HG03354 (cell line): ENCODE measurements at regions not wholly inside any gene's neighbourhood (a gene's known extent, or its start where the extent isn't known, plus 50 kb on each side); places are given as distances from the start of the nearest gene placed in this dataset.

ENCODE experiments used
- ATAC-seq: cut with Tn5 transposase; IDR thresholded peaks from one replicate; pipeline ENCODE4 v1.9.1; 2021; ENCODE audit warnings: mild to moderate bottlenecking; ENCODE audit not compliant: unreplicated experiment, poor library complexity, severe bottlenecking

DNA sequence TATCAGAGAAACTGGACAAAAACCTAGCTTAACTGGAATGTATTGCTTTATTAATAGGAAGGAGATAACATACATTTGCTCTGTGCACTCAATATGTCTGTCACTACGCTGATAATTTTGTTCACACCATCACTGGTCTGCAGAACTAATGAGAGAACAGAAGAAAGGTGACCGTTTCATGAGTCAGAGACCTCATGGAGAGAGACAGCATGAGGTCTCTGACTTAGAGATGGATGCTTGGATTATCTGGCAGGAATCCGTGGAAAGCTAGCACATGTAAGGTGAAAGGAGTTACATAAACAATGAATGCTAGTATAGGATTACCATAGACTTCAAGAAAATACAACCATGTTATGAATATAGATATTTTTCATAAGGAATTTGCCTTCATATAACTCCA lies 947.3 kb downstream of the IPMK start:
- ATAC-seq = no peak

DNA sequence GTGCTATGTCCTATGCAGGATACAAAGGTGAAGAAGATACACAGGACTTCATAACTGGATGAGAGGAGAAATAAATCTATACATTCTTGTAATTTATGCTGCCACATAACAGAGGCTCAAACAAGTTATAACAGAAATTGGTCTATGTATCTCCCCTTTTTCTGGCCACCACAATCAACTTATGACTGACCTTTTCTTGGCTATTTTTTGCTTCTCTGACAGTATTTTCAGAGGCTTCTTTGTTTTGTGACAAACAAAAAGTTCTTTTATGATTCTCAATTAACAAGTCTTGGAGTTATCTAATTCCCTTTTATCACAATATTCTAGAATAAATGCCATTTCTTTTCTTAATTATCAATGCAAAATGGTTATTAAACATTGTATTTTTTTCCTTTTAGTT lies 953.0 kb upstream of the ZWINT start:
- ATAC-seq = no peak

DNA sequence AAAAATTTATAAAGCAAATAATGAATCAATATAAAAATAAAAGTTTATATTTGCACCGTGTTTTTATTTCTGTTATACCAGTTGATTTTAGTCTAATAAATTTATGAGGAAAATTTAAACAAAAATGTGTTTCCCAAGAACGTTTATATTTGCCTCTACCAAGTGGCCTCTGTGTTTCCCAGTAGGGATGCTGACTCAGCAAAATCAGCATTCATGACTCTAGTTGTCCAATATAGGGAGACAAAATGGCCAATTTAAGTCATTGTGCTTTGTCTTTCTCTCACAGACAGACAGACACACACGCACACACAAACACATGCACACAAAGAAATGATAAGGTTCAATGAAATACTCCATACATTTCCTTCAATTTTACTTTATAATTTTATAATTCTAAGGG lies 942.5 kb upstream of the ZWINT start:
- ATAC-seq = no peak

DNA sequence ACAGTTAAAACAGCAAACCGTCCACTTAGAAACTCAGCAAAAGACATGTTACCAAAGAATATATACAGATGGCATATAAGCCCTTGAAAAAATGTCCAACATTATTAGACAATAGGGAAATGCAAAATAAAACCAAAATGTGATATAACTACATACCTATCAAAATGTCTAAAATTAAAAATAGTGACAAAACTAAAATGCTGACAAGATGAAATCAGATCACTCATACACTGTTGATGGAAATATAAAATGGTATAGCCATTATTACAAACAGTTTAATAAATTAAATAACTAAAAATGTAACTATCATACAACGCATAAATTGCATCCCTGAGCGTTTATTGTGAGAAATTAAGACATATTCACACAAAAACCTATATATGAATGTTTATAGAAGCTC lies 939.7 kb upstream of the ZWINT start:
- ATAC-seq = no peak

DNA sequence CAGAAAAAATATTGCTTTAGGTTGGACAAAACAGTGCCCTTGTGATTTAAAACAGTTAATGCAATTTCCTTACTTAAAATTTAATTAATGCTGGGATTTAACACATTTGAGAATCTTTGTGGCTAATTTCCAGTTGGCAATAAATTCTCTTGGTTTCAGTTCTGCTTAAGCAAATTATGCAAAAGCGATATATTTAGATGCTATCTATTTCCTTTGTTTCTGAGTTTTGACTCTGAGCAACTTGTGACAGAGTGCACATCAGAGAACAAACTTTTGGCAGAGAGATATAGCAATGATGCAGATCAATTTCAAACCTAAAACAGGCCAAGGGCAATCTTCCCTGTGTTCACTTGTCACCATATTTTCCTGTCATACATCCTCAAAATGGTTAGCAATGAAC lies 933.6 kb upstream of the ZWINT start:
- no peak for ATAC-seq

DNA sequence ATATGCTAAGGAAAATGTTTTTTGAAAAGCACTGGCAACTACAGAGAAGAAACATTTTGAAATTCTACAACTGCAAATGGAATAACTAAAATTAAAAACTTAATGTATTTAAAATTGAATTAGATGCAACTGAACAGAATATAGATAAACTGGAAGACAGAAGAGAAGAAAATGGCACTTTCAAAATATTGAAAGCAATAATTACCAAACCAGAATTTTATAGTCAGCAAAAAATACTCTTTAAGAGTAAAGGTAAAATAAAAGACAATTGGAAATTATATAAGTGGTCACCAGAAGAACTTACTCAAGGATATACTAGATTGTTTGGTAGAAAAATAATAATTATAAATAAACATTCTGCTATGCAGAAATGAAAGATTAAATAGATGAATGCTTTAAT lies 927.7 kb upstream of the ZWINT start:
- no peak for ATAC-seq

DNA sequence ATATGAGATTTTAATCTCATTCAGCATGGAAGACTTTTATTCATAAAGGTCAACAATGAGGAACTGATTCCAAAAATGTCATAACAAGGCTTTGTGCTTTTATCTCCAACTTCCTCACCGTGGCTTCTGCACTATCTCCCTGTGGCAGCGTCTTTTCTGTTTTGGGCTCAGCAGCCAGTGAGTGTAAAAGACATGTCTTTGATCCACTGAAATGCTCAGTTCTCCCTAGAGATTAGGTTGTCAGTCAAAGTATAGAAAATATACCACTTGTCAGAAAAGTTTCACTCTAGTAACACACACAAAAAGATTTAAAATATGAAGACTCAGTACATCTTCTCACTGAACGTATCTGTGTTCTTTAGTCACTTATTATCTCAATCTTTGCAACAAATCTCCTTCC lies 901.8 kb upstream of the ZWINT start:
- ATAC-seq = no peak

DNA sequence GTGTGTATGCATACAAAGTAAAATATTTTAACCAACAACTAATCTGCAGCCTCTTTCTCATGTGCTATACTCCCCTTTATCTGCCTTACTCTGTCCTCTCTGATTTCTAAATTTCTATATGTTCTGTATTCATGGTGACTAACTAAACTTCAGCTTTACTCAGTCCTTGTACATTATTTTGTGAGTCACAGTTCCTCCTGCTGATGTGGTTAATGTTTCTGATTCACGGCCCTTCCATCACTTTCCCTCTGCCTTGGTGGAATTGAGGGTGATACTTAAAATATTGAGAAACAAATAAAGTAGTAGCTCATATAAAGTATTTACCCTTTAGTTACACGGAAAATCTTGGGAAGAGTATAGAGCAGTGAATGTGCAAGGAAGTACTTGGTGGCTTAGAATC lies 899.1 kb upstream of the ZWINT start:
- no peak for ATAC-seq

DNA sequence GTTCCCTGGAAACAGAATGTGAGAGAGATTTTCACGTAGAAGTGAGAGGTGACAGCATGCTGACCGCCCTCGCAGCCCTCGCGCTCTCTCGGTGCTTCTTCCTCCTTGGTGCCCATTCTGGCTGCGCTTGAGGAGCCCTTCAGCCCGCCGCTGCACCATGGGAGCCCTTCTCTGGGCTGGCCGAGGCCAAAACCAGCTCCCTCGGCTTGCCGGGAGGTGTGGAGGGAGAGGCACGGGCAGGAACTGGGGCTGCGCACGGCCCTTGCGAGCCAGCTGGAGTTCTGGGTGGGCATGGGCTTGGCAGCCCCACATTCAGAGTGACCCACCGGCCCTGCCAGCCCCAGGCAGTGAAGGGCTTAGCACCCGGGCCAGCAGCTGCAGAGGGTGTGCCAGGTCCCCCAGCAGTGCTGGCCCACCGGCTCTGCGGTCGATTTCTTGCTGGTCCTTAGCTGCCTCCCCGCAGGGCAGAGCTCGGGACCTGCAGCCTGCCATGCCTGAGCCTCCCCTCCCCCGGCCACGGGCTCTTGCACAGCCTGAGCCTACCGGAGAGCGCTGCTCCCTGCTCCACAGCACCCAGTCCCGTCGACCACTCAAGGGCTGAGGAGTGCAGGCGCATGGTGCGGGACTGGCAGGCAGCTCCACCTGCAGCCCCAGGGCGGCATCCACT lies 888.7 kb upstream of the ZWINT start:
- ATAC-seq = no peak

DNA sequence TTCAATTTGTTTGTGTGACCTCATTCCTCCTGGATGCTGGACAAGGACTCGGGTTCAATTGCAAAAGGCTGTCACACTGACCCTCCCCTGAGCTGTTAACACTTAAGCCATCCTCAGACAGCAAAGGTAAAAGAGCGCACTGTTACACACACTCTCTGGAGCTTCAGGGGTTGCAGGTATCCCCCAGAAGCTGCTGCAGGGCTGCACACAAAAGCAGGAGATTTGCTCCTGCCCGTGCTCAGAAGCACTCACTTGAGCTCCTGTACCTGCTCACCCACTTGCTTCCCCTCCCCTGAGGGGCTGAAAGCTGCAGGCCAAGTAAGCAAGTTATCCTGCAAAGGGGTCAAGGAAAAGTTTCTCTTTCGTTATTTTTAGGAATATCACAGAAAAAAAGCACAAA lies 886.2 kb upstream of the ZWINT start:
- no peak for ATAC-seq

DNA sequence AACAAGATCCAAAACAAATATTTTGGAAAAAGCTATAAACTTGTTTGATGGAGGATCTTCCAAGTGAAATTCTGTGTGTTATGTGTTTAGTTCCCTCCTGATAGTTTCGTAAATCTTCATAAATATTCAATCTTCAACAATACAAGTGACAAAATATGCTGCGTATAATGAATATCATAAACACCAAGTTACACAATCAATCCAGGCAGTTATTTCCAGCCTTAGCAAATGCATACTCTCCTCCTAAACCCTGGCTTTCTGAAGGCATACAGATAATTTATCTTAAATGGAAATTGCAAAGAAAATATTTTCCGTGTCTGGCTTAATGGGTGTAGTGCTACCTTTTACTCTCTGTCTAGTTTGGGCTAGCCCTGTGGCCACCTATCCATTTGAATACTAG lies 864.9 kb upstream of the ZWINT start:
- no peak for ATAC-seq

DNA sequence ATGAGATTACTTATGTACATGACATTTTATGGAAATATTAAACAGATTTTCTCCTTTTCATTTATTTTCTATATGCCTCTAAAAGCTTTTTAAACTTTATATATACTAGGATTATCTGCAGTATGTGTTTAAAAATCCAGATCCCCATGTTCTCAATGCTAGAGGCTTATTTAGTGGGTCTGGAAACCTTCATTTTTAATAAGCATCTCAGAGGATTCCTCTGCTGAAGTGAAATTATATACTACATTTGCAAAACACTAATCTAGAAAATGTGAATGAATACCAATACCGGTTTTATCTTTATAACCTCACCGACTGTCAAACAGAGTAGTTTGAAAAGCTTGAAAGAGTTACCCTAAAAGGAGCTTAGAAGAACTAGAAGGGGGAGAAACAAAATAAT lies 863.8 kb upstream of the ZWINT start:
- ATAC-seq = no peak

DNA sequence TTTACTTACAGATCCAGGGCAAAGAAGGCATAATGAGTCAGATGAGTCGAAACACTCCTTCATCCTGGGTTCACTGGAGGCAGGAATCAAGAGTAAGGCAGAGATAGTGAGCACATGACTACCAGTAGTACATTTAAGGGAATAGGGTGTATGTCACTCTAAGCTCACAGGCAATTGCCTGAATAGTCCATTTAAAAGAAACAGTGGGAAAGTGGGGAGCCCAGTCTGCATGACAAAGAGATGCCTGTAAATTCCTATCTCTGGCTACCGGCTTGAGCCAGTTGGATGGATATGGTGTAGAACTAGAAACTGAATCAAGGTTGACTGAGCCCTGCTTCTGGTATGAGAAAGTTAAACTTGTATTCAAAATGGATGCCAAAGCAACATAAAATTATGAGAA lies 861.5 kb upstream of the ZWINT start:
- ATAC-seq = no peak

DNA sequence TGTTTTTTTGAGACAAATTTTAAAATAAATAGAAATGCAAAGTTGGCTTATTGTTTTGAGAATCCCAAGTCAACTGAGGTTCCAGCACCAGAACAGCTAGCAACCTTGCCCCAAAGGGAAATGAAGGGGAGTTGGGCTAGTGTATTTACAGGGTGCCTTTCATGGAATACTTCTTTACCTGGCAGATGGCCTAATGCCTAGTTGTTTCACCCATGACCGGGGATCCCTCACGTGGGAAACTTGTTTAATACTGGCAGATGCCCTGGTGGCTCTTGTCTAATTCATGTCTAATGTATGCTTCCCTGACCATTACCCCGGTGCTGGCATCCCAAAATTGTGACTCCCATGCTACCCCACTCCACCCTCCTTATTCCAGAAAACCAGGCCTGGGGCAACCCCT lies 861.1 kb upstream of the ZWINT start:
- ATAC-seq = no peak

DNA sequence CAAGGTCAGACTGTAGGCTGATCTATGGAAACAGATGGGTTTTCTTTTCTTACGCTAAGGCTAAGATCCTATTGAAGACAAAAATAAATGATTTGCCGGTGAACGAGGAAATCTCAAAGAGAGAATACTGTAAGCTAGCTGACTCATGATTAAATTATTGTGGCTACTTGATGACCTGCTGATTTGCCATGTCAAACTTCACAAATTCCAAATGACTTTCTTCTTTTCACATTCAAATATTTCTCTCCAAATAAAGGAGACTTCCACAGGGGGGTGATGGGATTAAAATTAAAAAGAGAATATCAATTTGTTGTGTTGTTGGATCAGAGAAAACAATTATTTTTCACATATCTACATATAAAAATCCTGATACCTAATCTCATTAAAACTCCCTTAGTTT lies 860.6 kb upstream of the ZWINT start:
- ATAC-seq = no peak

DNA sequence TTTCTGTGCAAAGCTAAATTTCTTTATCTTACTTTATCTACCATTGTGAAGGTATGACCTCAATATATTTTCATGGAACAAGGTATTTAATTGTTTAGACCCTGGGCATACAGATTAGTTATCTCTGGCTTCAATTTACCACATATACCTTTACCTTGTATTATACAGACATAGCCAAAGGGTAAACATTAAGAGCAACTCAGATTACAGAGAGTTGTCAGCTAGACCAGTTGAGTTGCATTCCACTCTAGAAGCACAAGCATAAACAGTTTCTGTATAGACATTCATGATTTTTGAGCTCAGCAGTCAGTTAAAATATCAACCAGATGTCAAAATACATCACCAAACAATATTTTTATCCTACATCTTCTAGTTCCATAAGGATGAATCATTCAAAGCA lies 857.3 kb upstream of the ZWINT start:
- ATAC-seq = no peak

DNA sequence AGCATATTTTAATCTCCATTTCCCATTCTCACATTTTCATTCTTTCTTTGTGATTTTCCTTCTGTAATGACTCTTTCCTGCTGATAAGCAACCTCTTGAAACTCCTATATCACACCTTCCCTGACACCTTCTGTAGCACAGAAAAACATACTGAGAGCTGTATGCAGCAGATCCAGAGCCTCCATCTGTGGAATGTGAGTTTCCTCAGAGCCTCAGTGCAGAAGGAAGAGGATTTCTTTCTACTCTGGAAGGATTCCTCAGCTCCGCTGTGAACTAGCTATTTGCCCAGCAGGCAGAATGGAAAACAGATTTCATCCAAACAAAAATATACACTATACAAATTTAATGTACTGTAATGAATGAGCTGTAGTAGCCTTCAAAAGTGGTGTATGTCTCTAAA lies 841.3 kb upstream of the ZWINT start:
- no peak for ATAC-seq

DNA sequence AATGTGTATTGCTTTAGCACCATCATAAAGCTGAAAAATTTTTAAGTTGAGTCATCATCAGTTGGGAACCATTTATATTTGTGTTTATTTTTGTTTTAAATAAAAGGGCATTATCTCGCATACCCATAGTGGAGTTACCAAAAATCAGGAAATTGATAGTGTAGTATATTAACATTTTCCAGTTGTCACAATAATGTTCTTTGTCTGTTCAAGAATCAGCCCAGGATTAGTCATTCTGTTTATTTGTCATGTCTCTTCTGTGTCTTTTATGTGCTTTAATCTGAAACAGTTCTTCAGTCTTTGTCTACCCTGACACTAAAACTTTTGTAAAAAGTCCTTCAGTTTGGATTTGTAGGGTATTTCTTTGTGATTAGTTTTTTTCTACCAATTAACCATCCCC lies 827.8 kb upstream of the ZWINT start:
- ATAC-seq = no peak

DNA sequence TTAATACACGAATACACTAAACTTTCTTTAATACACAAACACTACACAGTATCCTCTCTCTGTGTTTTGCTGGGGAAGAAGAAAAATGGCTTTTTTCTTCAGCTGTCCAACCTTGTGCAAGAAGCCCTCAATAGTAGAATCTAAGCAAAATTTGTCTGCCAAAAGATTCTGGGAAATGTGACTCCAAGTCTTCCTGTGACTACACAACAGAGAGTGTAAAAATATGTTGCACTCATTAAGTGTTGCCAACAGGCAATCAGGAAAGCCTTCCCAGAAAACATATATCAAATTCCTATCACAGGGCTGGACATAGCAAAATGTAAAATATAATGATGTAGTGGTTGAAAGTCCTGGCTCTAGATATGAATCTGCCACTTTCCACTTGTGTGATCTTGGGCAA lies 825.1 kb upstream of the ZWINT start:
- ATAC-seq = no peak

DNA sequence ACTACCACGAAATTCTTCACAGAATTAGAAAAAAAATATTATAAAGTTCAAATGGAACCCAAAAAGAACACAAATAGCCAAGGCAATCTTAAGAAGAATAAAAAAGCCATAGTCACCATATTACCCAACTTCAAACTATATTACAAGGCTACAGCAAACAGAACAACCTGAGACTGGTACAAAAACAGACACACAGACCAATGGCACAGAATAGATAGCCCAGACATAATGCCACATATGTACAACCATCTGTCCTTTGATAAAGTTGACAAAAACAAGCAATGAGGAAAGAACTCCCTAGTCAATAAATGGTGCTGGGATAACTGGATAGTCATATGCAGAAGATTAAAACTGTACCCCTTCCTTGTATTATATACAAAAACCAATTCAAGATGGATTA lies 808.5 kb upstream of the ZWINT start:
- ATAC-seq = no peak

DNA sequence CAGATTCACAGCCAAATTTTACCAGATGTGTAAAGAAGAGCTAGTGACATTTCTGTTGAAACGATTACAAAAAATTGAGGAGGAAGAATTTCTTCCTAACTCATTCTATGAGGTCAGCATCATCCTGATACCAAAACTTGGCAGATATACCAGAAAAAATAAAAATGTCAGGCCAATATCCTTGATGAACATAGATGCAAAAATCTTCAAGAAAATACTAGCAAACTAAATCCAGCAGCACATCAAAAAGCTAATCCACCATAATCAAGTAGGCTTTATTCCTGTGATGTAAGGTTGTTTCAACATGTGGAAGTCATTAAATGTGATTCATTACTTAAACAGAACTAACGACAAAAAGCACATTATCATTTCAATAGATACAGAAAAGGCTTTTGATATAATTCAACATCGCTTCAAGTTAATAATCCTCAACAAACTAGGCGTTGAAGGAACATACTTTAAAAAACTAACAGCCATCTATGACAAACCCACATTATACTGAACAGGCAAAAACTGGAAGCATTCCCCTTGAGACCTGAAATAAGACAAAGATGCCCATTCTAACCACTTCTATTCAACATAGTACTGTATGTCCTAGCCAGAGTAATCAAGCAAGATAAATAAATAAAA lies 807.7 kb upstream of the ZWINT start:
- ATAC-seq = no peak

DNA sequence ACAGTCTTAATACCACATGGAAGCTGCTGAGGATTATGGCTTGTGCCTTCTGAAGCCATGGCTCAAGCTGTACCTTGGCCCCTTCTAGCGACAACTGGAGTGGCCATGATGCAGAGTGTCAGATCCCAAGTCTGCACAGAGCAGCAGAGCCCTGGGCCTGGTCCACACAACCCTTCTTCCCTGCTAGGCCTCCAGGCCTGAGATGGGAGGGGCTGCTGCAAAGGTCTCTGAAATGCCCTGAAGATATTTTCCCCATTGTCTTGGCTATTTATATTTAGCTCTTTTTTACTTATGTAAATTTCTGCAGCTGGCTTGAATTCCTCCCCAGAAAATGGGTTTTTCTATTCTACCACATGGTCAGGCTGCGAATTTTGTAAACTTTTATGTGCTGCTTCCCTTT lies 804.6 kb upstream of the ZWINT start:
- ATAC-seq = no peak
